Cardiac muscle cell (in vitro differentiated cells and primary cell): ENCODE measurements at regions not wholly inside any gene's neighbourhood (a gene's known extent, or its start where the extent isn't known, plus 50 kb on each side); places are given as distances from the start of the nearest gene placed in this dataset.
"Not testable (repeated sequence)": the region's sequence is repeated elsewhere in the genome, so short reads cannot be mapped to it uniquely, and the experiment has no call there.

Experiments
- DNase-seq, 2 donors: peaks; one replicate each; pipeline versions ENCODE4 v3.0.0 to v3.0.0-alpha.2; 2010 to 2017; ENCODE audit warnings: low read depth in 1 of 2, low spot score in 1 of 2
- H3K27ac ChIP-seq: fragments of 200-600 bp; sonication (generic); 2 replicates; pipeline ENCODE4 v1.5.1; 2016
- H3K27me3 ChIP-seq: fragments of 200-600 bp; sonication (generic); 2 replicates; pipeline ENCODE4 v1.6.0; 2016; ENCODE audit warnings: control low read depth
- H3K36me3 ChIP-seq: fragments of 200-600 bp; sonication (generic); 2 replicates; pipeline ENCODE4 v1.5.1; 2016; ENCODE audit warnings: control low read depth
- H3K4me1 ChIP-seq: fragments of 200-600 bp; sonication (generic); 2 replicates; pipeline ENCODE4 v1.8.1; 2017; ENCODE audit warnings: low read depth, mild to moderate bottlenecking, mixed run types
- H3K4me3 ChIP-seq: fragments of 200-600 bp; sonication (generic); 2 replicates; pipeline ENCODE4 v1.5.1; 2016; ENCODE audit warnings: mild to moderate bottlenecking
- H3K9me3 ChIP-seq: fragments of 200-600 bp; sonication (generic); 2 replicates; pipeline ENCODE4 v1.5.1; 2017; ENCODE audit warnings: low read depth, mild to moderate bottlenecking, control low read depth
- CTCF ChIP-seq: IDR thresholded peaks from 2 replicates; pipeline ENCODE4 v1.5.1; 2012; ENCODE audit warnings: low read depth, mild to moderate bottlenecking, low read length

- Histone ChIP-seq H3K36me3 (no peaks in the 10 kb centered on the region), H3K27ac (no peak overlapping the region), H3K27me3 (no peaks in the 10 kb centered on the region), H3K4me1 (no peaks in the 10 kb centered on the region), H3K9me3 (no peaks in the 10 kb centered on the region), H3K4me3 (no peak overlapping the region)
- no peak for DNase-seq
- no peak for TF ChIP-seq CTCF
Observed at GRCh38 chr2:95757988-95758387, 166.2 kb downstream of the TRIM43 start.

DNA sequence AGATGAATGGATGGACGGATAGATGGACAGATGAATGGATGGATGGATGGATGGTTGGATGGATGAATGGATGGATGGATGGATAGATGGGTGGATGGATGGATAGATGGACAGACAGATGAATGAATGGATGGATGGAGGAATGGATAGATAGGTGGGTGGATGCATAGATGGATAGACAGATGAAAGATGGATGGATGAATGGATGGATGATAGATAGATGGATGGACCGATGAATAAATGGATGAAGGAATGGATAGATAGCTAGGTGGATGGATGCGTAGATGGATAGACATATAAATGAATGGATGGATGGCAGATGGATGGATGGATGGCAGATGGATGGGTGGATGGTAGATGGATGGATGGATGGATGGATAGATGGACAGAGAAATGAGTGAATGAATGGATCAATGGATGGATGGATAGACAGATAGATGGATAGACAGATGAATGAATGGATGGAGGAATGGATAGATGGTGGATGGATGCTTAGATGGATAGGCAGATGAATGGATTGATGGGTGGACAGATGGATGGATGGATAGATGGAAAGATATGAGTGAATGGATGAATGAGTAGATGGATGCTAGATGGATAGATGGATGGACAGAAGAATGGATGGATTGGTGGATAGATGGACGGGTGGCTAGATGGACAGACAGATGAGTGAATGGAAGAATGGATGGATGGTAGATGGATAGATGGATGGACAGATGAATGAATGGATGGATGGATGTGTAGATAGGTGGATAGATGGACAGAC lies 167.9 kb downstream of the TRIM43 start:
- no peaks in the 10 kb centered on the region for H3K27me3 ChIP-seq
- DNase-seq: no peak
- no peak for TF ChIP-seq CTCF
- no peak overlapping the region for H3K4me3 ChIP-seq
- no peaks in the 10 kb centered on the region for H3K36me3 ChIP-seq
- H3K27ac ChIP-seq: no peak overlapping the region
- no peaks in the 10 kb centered on the region for H3K9me3 ChIP-seq
- H3K4me1 ChIP-seq: no peaks in the 10 kb centered on the region

DNA sequence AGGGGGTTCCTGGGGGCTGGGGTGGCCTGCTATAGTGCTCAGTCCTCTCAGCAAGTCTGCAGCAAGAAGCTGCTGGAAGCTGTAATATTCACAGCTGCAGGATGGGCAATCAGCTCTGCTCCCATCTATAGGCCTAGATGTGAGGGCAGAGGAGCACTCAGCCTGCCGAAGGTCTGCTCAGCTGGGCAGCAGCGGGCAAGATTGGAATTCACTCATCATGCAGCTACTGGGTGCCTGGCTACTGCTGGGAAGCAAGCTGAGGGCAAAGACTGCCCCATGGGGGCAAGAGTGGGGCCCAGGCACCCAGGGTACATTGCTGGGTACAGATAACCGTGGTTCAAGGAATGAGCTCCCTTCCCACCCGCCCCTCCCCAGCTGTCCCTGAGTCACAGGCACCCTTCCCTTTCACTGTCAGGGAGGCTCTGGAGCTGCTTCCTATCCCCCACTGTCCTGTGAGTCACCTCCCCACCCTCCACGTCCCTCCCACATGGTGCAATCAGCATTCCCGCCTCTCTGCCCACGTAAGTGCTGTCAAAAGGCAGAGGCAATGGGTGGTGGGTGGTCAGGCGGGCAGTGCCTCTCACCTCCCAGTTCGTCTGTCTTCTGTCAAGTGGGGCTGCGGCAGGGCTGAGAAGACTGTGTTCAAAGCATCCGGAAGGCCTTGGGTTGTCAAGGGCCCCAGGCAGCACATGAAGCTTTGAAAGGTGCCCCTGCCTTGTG lies 169.2 kb downstream of the TRIM43 start:
- Histone ChIP-seq H3K4me3 (no peak overlapping the region), H3K9me3 (no peaks in the 10 kb centered on the region), H3K27ac (no peak overlapping the region), H3K36me3 (no peaks in the 10 kb centered on the region), H3K4me1 (no peaks in the 10 kb centered on the region), H3K27me3 (no peaks in the 10 kb centered on the region)
- TF ChIP-seq CTCF: no peak
- peak in 1 of 2 donors; percentile 89 for DNase-seq

DNA sequence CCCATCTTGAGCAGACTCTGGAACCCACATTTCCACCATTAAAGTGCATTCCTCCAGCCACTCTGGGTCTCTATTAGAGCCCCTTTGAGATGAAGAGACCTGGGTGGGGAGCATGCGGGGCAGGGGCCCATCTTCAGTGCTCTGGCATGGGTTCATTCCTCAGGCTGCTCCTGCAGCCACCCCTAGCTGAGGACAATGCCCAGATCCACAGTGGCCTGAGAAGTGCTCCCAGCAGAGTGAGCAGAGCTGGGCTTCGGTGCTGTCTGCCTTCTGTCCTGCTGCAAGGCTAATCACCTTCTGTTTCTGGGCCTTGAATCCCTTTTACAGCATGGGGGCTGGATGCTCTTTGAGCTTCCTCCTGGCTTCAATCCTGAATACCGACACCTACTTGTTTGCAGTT lies 169.8 kb downstream of the TRIM43 start:
- no peak overlapping the region for H3K4me3 ChIP-seq
- no peaks in the 10 kb centered on the region for H3K27me3 ChIP-seq
- no peaks in the 10 kb centered on the region for H3K36me3 ChIP-seq
- H3K9me3 ChIP-seq: no peaks in the 10 kb centered on the region
- no peak for TF ChIP-seq CTCF
- no peak for DNase-seq
- no peaks in the 10 kb centered on the region for H3K4me1 ChIP-seq
- no peak overlapping the region for H3K27ac ChIP-seq

GRCh38 chr2:95762023-95763021 lies 170.5 kb downstream of the TRIM43 start:
- not testable (repeated sequence) for H3K36me3 ChIP-seq, DNase-seq, H3K9me3 ChIP-seq, H3K4me3 ChIP-seq, H3K27ac ChIP-seq, H3K27me3 ChIP-seq, H3K4me1 ChIP-seq

- H3K4me1 ChIP-seq, H3K9me3 ChIP-seq, H3K27ac ChIP-seq, H3K27me3 ChIP-seq, DNase-seq, H3K36me3 ChIP-seq, H3K4me3 ChIP-seq: not testable (repeated sequence)
Observed at GRCh38 chr2:95763074-95763473, 171.3 kb downstream of the TRIM43 start.

- not testable (repeated sequence) for H3K4me1 ChIP-seq, H3K27me3 ChIP-seq, H3K9me3 ChIP-seq, H3K4me3 ChIP-seq, H3K27ac ChIP-seq, H3K36me3 ChIP-seq, DNase-seq
Observed at GRCh38 chr2:95764966-95765365, 173.2 kb downstream of the TRIM43 start.

DNA sequence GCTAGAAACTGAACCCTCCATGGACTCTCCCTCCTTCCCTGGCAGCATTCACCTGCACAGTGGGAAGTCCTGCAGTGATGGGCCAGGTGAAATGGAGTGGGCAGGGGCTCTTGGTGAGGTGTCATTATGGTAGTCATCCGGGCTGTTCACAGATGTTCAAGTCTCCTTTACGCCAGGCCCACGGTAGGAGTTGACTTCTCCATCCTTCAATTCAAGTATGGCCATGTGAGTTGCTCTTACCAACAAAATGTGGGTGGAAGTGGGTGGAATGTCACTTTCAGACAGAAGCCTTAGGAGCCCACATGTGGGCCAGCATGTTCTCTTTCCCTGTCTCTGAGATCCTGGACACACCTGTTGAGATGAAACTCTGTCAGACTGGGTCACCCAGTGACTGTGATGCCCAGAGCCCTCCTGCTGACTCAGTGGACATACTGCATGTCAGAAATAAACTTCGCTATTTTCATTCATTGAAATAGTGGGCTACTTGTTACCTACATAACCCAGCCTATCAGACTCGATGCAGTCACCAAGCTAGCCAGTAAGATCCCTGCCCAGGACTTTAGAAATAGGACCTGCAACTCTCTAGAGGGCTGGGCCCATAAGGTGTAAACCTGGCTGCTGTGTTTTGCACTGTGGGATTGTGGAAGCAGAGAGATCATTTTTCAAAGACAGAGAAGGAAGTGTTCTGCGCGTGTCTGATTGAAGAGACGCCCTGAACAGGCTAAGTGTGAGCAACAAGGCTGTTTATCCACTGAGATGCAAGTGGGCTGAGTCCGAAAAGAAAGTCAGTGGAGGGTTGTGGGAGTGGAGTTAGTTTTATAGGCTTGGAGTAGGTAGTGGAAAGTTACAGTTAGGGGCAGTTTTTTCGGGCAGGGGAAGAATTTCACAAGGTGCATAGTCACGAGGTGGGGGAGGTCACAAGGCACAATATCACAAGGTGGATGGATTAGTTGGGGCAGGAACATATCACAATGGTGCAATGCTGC lies 174.4 kb downstream of the TRIM43 start:
- H3K36me3 ChIP-seq, H3K27me3 ChIP-seq, H3K9me3 ChIP-seq, H3K4me1 ChIP-seq, H3K4me3 ChIP-seq, H3K27ac ChIP-seq, DNase-seq: not testable (repeated sequence)
